ENCODE measurements at regions not wholly inside any gene's neighbourhood (a gene's known extent, or its start where the extent isn't known, plus 50 kb on each side); places are given as distances from the start of the nearest gene placed in this dataset.

GRCh38 chr2:126299469-126299976 lies 356.4 kb upstream of the GYPC start:
- no peak for DNase-seq (ENCODE audit: extremely low read depth in 1 of 11, low read depth in 9 of 11, low spot score in 4 of 11)

GRCh38 chr2:126300348-126300747 lies 355.6 kb upstream of the GYPC start:
- no peak for DNase-seq (ENCODE audit: extremely low read depth in 1 of 11, low read depth in 9 of 11, low spot score in 4 of 11)

DNA sequence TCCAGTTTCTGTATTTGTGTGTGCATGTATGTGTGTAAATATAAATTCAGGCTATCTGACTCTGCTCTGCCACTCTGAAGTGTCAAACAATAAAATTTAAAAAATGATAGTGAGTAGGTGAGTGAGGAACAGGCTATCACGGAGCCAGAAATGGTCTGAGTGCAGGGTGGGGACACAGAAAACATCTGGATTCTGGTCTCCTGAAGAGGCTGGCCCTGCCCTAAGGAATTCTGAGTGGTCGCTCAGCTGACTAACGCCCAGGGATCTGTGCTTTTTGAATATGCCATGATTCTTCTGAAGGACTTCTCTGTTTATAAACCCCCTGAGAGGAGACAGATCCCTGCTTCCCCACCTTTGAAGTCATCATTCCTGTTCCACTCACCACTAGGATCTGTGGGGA lies 353.9 kb upstream of the GYPC start:
- DNase-seq (ENCODE audit: extremely low read depth in 1 of 11, low read depth in 9 of 11, low spot score in 4 of 11), result no peak

GRCh38 chr2:126303113-126303512 lies 352.8 kb upstream of the GYPC start:
- no peak for DNase-seq (ENCODE audit: extremely low read depth in 1 of 11, low read depth in 9 of 11, low spot score in 4 of 11)

DNA sequence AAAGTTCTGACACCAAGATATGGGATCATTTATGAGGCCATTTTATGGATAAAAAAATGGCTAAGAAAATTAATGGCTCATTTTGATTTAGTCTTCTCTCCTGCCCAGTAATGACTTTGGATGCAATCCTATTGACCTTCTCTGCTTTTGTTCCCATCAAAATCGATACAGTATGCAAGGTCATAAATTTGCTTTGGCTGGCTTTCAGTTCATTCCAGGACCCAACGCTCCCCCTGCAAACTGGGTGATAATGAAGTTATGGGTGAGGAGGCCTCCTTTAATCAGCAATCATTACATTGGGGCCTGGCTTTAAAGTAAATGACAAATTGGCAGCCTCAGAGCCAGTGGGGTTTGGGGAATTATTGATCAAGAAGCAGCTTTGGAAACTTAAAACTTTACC lies 351.8 kb upstream of the GYPC start:
- no peak for DNase-seq (ENCODE audit: extremely low read depth in 1 of 11, low read depth in 9 of 11, low spot score in 4 of 11)

- DNase-seq (ENCODE audit: extremely low read depth in 1 of 11, low read depth in 9 of 11, low spot score in 4 of 11), result no peak
These were observed 349.4 kb upstream of the GYPC start for GRCh38 chr2:126306539-126306938.

DNA sequence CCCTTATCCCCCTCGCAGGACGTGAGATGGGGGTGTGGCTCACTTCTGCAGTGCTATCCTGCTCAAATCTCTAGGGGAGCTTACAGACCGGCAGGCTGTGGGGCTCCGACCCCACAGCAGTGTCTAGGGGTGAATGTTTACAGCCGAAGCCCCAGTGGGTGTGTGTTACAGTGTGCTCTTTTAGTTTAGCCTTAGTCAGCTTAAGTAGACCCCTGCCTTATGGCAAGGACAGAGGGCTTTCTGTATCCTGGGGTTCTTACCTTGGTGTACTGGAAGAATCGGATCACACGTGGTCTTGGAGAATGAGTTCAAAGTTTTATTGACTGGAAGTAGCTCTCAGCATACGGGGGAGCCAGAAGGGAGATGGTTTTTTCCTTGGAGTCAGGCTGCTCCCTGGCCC lies 348.2 kb upstream of the GYPC start:
- DNase-seq (ENCODE audit: extremely low read depth in 1 of 11, low read depth in 9 of 11, low spot score in 4 of 11), result no peak

DNA sequence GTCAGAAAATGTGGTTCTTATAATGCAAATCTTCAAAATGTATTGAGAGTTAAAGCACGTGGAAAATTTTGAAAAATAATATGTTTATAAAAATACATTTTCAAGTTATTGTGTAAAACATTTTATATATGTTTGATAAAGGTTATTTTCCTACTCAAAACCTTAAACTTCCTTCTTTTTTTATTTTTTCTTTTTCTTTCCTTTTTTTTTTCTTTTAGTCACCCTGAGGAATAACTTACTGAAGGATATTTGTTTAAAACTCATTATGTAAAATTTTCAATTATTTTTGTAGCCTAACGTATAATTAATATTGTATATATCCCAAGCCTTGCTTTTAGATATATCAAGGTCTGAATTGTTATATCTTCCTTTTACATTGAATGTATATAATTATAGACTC lies 346.8 kb upstream of the GYPC start:
- DNase-seq (ENCODE audit: extremely low read depth in 1 of 11, low read depth in 9 of 11, low spot score in 4 of 11), result no peak

DNA sequence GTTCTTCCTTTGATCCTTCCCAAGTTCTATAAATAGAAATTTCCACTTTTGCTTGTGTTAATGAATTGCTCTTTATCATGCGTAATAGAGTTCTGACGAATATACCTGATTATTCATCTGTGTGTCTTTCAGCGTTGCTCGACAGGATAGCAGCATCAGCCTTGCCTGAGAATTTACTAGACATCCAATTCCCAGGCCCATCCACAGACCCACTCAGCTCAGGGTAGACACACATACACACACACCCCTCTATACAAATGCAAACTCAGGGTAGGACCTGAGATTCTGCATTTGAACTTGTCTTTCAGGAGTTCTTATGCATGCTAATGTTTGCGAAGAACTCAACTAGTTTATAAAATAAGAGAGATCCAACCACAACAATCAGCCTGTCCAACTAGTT lies 343.4 kb upstream of the GYPC start:
- no peak for DNase-seq (ENCODE audit: extremely low read depth in 1 of 11, low read depth in 9 of 11, low spot score in 4 of 11)

- DNase-seq (ENCODE audit: extremely low read depth in 1 of 11, low read depth in 9 of 11, low spot score in 4 of 11), result no peak
These were observed 340.1 kb upstream of the GYPC start for GRCh38 chr2:126315828-126316227.

DNA sequence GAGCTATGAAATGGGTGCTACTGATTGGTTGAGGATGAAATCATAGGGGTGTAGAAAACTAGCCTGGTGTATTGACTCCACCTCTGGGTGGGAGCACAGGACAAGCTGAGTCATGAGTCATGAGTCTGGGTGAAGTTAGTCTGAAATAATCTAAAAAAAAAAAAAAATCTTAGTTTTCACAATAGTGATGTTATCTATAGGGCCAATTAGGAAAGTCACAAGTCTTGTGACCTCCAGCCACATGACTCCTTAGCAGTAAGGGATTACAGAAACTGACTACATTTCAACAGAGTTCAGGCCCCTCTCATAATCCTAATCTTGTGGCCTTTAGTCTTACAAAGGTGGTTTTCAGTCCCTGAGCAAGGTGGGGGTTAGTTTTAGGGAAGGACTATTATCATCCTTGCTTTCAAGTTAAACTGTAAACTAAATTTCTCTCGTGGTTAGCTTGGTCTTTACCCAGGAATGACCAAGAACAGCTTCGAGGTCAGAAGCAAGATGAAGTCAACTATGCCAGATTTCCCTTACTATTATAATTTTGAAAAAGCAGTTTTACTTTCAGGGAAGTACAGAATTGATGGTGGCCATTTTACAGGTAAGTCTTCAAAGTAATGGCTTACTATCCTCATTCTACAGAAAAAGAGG lies 338.0 kb upstream of the GYPC start:
- DNase-seq (ENCODE audit: extremely low read depth in 1 of 11, low read depth in 9 of 11, low spot score in 4 of 11), result no peak

DNA sequence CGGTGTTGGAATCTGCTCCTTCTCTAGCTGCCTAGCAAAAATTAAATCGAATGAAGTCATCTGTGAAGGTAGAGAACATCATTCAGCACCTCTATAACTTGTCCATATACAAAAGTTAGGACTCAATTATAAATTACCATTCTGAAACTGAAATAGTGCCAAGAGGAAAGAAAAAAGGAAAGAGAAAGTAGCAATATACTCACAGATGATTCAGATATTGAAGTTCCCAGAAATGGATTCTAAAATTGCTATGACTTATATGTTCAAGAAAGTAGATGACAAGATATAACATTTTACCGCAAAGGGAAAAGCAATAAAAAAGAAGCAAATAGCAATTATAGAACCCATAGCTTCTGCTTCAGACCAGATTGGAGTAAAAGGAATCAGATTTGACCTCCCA lies 333.6 kb upstream of the GYPC start:
- no peak for DNase-seq (ENCODE audit: extremely low read depth in 1 of 11, low read depth in 9 of 11, low spot score in 4 of 11)

- DNase-seq (ENCODE audit: extremely low read depth in 1 of 11, low read depth in 9 of 11, low spot score in 4 of 11), result no peak
These were observed 330.8 kb upstream of the GYPC start for GRCh38 chr2:126325202-126325601.

DNA sequence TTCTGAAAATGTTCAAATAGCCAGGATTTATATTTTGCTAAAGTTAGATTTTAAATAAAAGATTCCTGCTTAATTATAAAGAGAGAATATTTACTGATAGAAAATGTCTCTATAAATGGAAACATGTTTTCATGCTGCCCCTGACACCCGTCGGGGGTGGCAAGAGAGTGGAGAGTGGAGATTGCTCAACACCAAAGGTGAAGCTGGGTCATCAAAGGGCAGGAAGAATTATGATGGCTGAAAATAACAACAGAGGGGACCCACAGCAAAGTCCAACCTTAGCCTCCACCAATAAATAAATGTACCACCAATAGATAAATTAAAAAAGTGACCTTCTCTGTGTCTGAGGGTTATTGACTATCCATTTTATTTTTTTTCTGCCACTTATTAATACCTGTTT lies 326.8 kb upstream of the GYPC start:
- DNase-seq (ENCODE audit: extremely low read depth in 1 of 11, low read depth in 9 of 11, low spot score in 4 of 11), result no peak

DNA sequence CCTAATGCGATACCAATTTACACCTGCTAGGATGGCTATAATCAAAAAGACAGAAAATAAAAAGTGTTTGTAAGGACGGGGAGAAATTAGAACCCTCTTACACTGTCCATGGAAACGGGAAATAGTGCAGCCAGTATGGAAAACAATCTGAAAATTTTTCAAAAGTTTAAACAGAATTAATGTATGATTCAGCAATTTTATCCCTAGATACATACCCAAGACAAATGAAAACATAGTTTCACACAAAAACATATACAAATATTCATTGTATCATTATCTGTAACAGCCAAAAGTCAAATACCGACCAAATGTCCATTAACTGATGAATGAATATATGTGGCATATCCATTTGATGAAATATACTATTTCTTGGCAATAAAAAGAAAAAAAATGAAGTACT lies 313.5 kb upstream of the GYPC start:
- DNase-seq (ENCODE audit: extremely low read depth in 1 of 11, low read depth in 9 of 11, low spot score in 4 of 11), result no peak

DNA sequence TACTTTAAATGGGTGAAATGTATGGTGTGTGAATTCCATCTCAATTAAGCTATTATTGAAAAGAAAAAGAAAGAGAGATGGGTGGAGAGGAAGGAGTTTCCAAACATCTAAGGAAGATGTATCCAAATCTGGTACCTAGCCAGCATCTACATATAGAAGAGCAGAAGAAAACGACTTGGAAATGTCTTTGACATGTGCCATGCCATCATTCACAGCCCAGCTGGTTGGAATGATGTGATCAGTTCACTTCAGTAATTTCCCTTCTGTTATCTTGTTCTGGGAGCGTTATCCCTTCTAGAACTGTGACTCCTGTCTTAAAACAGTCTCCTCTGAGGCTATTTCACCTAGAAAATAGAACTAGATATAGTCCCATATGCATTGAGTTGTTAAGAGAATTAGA lies 312.8 kb upstream of the GYPC start:
- DNase-seq (ENCODE audit: extremely low read depth in 1 of 11, low read depth in 9 of 11, low spot score in 4 of 11), result no peak

DNA sequence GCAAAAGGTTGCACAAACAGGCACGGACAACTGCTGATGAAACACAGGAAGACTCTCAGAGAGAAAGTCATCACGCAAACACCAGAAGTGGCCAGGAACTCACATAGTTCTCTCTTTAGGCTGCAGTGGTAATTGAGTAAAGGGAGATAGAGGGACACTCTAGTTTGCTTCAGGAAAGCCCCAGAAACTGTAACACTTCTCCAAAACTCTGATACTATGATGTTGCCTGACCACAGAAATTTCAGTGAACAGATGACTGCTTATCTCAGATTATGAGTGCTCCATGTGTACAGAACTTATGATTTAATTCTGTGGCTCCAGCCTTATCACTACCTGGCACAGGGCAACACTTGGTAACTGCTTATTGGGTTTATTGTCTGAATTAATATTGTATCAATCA lies 311.5 kb upstream of the GYPC start:
- DNase-seq (ENCODE audit: extremely low read depth in 1 of 11, low read depth in 9 of 11, low spot score in 4 of 11), result no peak

- no peak for DNase-seq (ENCODE audit: extremely low read depth in 1 of 11, low read depth in 9 of 11, low spot score in 4 of 11)
These were observed 310.3 kb upstream of the GYPC start for GRCh38 chr2:126345691-126346090.

- DNase-seq (ENCODE audit: extremely low read depth in 1 of 11, low read depth in 9 of 11, low spot score in 4 of 11), result no peak
These were observed 299.3 kb upstream of the GYPC start for GRCh38 chr2:126356631-126357030.

DNA sequence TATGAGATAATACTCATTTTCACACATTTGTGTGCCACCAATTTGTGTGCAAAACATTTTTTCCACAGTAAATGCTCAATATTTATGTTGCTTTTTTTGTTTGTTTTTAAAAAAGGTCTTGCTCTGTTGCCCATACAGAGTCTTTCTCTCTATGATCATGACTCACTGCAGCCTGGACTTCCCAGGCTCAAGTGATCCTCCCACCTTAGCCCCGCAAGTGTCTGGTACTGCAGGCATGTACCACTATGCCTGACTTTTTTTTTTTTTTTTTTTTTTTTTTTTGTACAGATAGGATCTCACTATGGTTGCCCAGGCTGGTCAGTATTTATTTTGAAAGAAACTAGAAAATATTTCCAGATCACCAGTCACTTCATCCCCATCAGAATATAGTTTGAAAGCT lies 297.8 kb upstream of the GYPC start:
- no peak for DNase-seq (ENCODE audit: extremely low read depth in 1 of 11, low read depth in 9 of 11, low spot score in 4 of 11)

DNA sequence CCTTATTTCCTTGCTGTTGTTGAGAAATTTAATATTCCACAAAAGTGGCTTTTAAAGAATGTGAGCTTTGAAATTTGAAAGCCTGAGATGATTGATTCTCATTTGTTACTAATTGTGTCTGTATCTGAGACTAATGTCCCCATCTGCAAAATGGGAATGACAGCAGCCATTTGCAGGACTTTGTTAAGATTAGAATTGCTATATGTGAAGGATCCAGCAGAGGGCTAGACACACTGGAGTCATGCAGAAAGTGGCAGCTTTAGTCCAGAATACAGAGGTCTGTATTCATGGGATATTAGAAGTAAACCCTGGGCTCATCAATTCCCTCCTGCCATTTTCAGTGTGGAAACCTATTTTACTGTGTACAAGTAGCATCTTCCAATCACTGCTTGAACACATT lies 296.5 kb upstream of the GYPC start:
- no peak for DNase-seq (ENCODE audit: extremely low read depth in 1 of 11, low read depth in 9 of 11, low spot score in 4 of 11)

DNA sequence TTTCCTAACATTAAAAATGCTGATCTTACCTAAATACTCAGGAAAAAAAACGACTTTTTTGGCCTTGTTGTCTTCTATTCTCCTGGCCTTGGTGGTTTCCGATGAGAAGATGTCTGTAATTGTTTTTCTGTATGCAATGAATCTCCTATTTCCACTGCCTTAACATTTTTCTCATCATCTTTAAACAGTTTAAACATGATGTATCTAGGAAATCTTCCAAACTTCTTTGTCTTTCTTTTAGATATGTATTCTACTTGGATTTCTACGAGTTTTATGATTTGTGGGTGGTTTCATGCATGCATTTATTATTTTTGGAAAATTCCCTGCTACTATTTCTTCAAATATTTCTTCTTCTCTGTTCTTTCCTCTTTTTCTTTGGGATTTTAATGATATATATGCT lies 288.6 kb upstream of the GYPC start:
- DNase-seq (ENCODE audit: extremely low read depth in 1 of 11, low read depth in 9 of 11, low spot score in 4 of 11), result no peak
